SHP77 treated with DMSO at 0.1 percent for 48 hours (cell line): ENCODE measurements at regions not wholly inside any gene's neighbourhood (a gene's known extent, or its start where the extent isn't known, plus 50 kb on each side); places are given as distances from the start of the nearest gene placed in this dataset.
"Not testable (repeated sequence)": the region's sequence is repeated elsewhere in the genome, so short reads cannot be mapped to it uniquely, and the experiment has no call there.

Experiments
- DNase-seq: peaks from one replicate; lab custom pipeline; 2025; lab: John Stamatoyannopoulos, UW

- no peak for DNase-seq
Observed at GRCh38 chr12:118537481-118537917, 161.1 kb downstream of the SUDS3 start.

- DNase-seq: no peak
Observed at GRCh38 chr12:118541071-118541470, 164.7 kb downstream of the SUDS3 start.

GRCh38 chr12:118541934-118542333 is 165.6 kb downstream of the SUDS3 start:
- DNase-seq: no peak

GRCh38 chr12:118543651-118544050 is 167.3 kb downstream of the SUDS3 start:
- DNase-seq: no peak

GRCh38 chr12:118544569-118544968 is 168.2 kb downstream of the SUDS3 start:
- DNase-seq: no peak

- DNase-seq: not testable (repeated sequence)
Observed at GRCh38 chr12:118547606-118548005, 171.3 kb downstream of the SUDS3 start.

- no peak for DNase-seq
Observed at GRCh38 chr12:118548887-118549509, 172.6 kb downstream of the SUDS3 start.

GRCh38 chr12:118549510-118549980 is 173.2 kb downstream of the SUDS3 start:
- no peak for DNase-seq

GRCh38 chr12:118553856-118554504 is 177.6 kb downstream of the SUDS3 start:
- no peak for DNase-seq

GRCh38 chr12:118558941-118559340 is 182.6 kb downstream of the SUDS3 start:
- DNase-seq: no peak

- DNase-seq: no peak
Observed at GRCh38 chr12:118560733-118561132, 184.4 kb downstream of the SUDS3 start.

- no peak for DNase-seq
Observed at GRCh38 chr12:118571730-118572129, 195.4 kb downstream of the SUDS3 start.

- no peak for DNase-seq
Observed at GRCh38 chr12:118574288-118574687, 197.9 kb downstream of the SUDS3 start.

- no peak for DNase-seq
Observed at GRCh38 chr12:118575730-118576129, 199.4 kb downstream of the SUDS3 start.

- no peak for DNase-seq
Observed at GRCh38 chr12:118581371-118581770, 205.0 kb downstream of the SUDS3 start.

GRCh38 chr12:118582863-118583262 is 206.5 kb downstream of the SUDS3 start:
- DNase-seq: no peak

- no peak for DNase-seq
Observed at GRCh38 chr12:118586433-118586832, 210.1 kb downstream of the SUDS3 start.

GRCh38 chr12:118589162-118589561 is 212.8 kb downstream of the SUDS3 start:
- DNase-seq: no peak

GRCh38 chr12:118590406-118591150 is 214.2 kb downstream of the SUDS3 start:
- no peak for DNase-seq

- no peak for DNase-seq
Observed at GRCh38 chr12:118603610-118604361, 227.4 kb downstream of the SUDS3 start.

- no peak for DNase-seq
Observed at GRCh38 chr12:118606690-118607089, 230.3 kb downstream of the SUDS3 start.

GRCh38 chr12:118607831-118608230 is 231.5 kb downstream of the SUDS3 start:
- DNase-seq: no peak
